ENCODE measurements at regions not wholly inside any gene's neighbourhood (a gene's known extent, or its start where the extent isn't known, plus 50 kb on each side); places are given as distances from the start of the nearest gene placed in this dataset.

GRCh38 chr5:51472472-51472871, 89.2 kb downstream of the ISL1 start:
- Histone ChIP-seq H3K36me3 (ENCODE audit: control insufficient read depth, insufficient read depth, low read length) (no peaks in the 10 kb centered on the region), H3K27me3 (ENCODE audit: control insufficient read depth, insufficient read depth, low read length) (no peaks in the 10 kb centered on the region), H3K4me3 (ENCODE audit: low read depth, low read length) (no peak overlapping the region)
- no peak for DNase-seq (ENCODE audit: low read depth)
- no peak for TF ChIP-seq CTCF (IDR thresholded peaks at IDR 0.05; ENCODE audit: insufficient read depth, low read length, poor library complexity, severe bottlenecking)

- no peak for DNase-seq (ENCODE audit: low read depth)
- Histone ChIP-seq H3K27me3 (ENCODE audit: control insufficient read depth, insufficient read depth, low read length) (no peaks in the 10 kb centered on the region), H3K36me3 (ENCODE audit: control insufficient read depth, insufficient read depth, low read length) (no peaks in the 10 kb centered on the region)
Measured at GRCh38 chr5:51475628-51476027, 92.4 kb downstream of the ISL1 start.

GRCh38 chr5:51476431-51476830, 93.2 kb downstream of the ISL1 start:
- Histone ChIP-seq H3K27me3 (ENCODE audit: control insufficient read depth, insufficient read depth, low read length) (no peaks in the 10 kb centered on the region), H3K4me3 (ENCODE audit: low read depth, low read length) (no peak overlapping the region), H3K36me3 (ENCODE audit: control insufficient read depth, insufficient read depth, low read length) (no peaks in the 10 kb centered on the region)
- no peak for TF ChIP-seq CTCF (IDR thresholded peaks at IDR 0.05; ENCODE audit: insufficient read depth, low read length, poor library complexity, severe bottlenecking)
- DNase-seq (ENCODE audit: low read depth), result no peak

More at GRCh38 chr5:51475628-51476027, 92.4 kb downstream of the ISL1 start:
- no peak overlapping the region for H3K4me3 ChIP-seq (ENCODE audit: low read depth, low read length)
- TF ChIP-seq CTCF (IDR thresholded peaks at IDR 0.05; ENCODE audit: insufficient read depth, low read length, poor library complexity, severe bottlenecking), result no peak

GRCh38 chr5:51479840-51480239, 96.6 kb downstream of the ISL1 start:
- Histone ChIP-seq H3K27me3 (ENCODE audit: control insufficient read depth, insufficient read depth, low read length) (no peaks in the 10 kb centered on the region), H3K4me3 (ENCODE audit: low read depth, low read length) (no peak overlapping the region), H3K36me3 (ENCODE audit: control insufficient read depth, insufficient read depth, low read length) (no peaks in the 10 kb centered on the region)
- DNase-seq (ENCODE audit: low read depth), result no peak
- no peak for TF ChIP-seq CTCF (IDR thresholded peaks at IDR 0.05; ENCODE audit: insufficient read depth, low read length, poor library complexity, severe bottlenecking)

GRCh38 chr5:51484326-51484725, 101.1 kb downstream of the ISL1 start:
- no peak for DNase-seq (ENCODE audit: low read depth)
- H3K4me3 ChIP-seq (ENCODE audit: low read depth, low read length), result no peak overlapping the region
- H3K27me3 ChIP-seq (ENCODE audit: control insufficient read depth, insufficient read depth, low read length), result no peaks in the 10 kb centered on the region
- no peaks in the 10 kb centered on the region for H3K36me3 ChIP-seq (ENCODE audit: control insufficient read depth, insufficient read depth, low read length)
- TF ChIP-seq CTCF (IDR thresholded peaks at IDR 0.05; ENCODE audit: insufficient read depth, low read length, poor library complexity, severe bottlenecking), result no peak

GRCh38 chr5:51486158-51486557, 102.9 kb downstream of the ISL1 start:
- Histone ChIP-seq H3K36me3 (ENCODE audit: control insufficient read depth, insufficient read depth, low read length) (no peaks in the 10 kb centered on the region), H3K4me3 (ENCODE audit: low read depth, low read length) (no peak overlapping the region), H3K27me3 (ENCODE audit: control insufficient read depth, insufficient read depth, low read length) (no peaks in the 10 kb centered on the region)
- DNase-seq (ENCODE audit: low read depth), result no peak
- no peak for TF ChIP-seq CTCF (IDR thresholded peaks at IDR 0.05; ENCODE audit: insufficient read depth, low read length, poor library complexity, severe bottlenecking)

Measured in kidney epithelial cell (primary cell).